ENCODE measurements at regions not wholly inside any gene's neighbourhood (a gene's known extent, or its start where the extent isn't known, plus 50 kb on each side); places are given as distances from the start of the nearest gene placed in this dataset.

- TF ChIP-seq POLR2AphosphoS5 (IDR thresholded peaks at IDR 0.05; ENCODE audit: low read depth, low read length) (no peak), TAF1 (IDR thresholded peaks at IDR 0.05; ENCODE audit: borderline replicate concordance, low read depth, low read length) (no peak)
Observed at GRCh38 chr10:21441625-21442024, 83.9 kb downstream of the SKIDA1 start.
